ENCODE measurements at regions not wholly inside any gene's neighbourhood (a gene's known extent, or its start where the extent isn't known, plus 50 kb on each side); places are given as distances from the start of the nearest gene placed in this dataset.

- H3K4me3 ChIP-seq (ENCODE audit: control insufficient read depth in 2 of 3, extremely low read depth in 1 of 3, insufficient read depth in 2 of 3, low read depth in 1 of 3, low read length in 3 of 3), result no peak overlapping the region
- no peak overlapping the region for H3K4me2 ChIP-seq (ENCODE audit: control insufficient read depth, extremely low read depth, insufficient read depth, low read depth, low read length)
- no peak overlapping the region for H3K27ac ChIP-seq (ENCODE audit: control insufficient read depth, insufficient read depth, low read length)
- H4K20me1 ChIP-seq (ENCODE audit: control insufficient read depth, extremely low read depth, insufficient read depth, low read length), result no peaks in the 10 kb centered on the region
- H3K79me2 ChIP-seq (ENCODE audit: control insufficient read depth, insufficient read depth, low read length), result no peaks in the 10 kb centered on the region
- H3K4me1 ChIP-seq (ENCODE audit: control insufficient read depth, extremely low read depth, insufficient read depth, low read length), result peaks cover 4% of the 10 kb centered on the region
- DNase-seq (ENCODE audit: low read depth, low spot score) (no peak), FAIRE-seq (no peak)
- no peaks in the 10 kb centered on the region for H3K9me3 ChIP-seq (ENCODE audit: control insufficient read depth, low read depth, low read length)
- dilution Hi-C loops (cut with MboI; ENCODE audit: extremely low pct_ligation_motif_present, low sequenced_read_pairs), result no loop called here
- TF ChIP-seq EZH2 (IDR thresholded peaks at IDR 0.05; ENCODE audit: low read length) (no peak), CTCF (optimal IDR thresholded peaks at IDR 0.05 in 1 of 3, IDR thresholded peaks at IDR 0.05 in 1 of 3, conservative IDR thresholded peaks at IDR 0.05 in 1 of 3; ENCODE audit: extremely low read depth in 1 of 3, insufficient read depth in 2 of 3, low read length in 3 of 3) (no peak)
- no peaks in the 10 kb centered on the region for H3K9me1 ChIP-seq (ENCODE audit: control insufficient read depth, extremely low read depth, insufficient read depth, low read length)
- H3K9ac ChIP-seq (ENCODE audit: control insufficient read depth, extremely low read depth, insufficient read depth, low read length), result no peak overlapping the region
- H3K27me3 ChIP-seq (ENCODE audit: control insufficient read depth, extremely low read depth, insufficient read depth, low read length), result peaks cover 33% of the 10 kb centered on the region
- H2AFZ ChIP-seq (ENCODE audit: control insufficient read depth, low read length), result no peak overlapping the region
- no peaks in the 10 kb centered on the region for H3K36me3 ChIP-seq (ENCODE audit: control insufficient read depth in 2 of 2, extremely low read depth in 1 of 2, insufficient read depth in 2 of 2, low read length in 2 of 2)
Observed at GRCh38 chr1:119294722-119295121, 73.9 kb upstream of the HAO2 start.

- Histone ChIP-seq H3K9me3 (ENCODE audit: control insufficient read depth, low read depth, low read length) (no peaks in the 10 kb centered on the region), H3K79me2 (ENCODE audit: control insufficient read depth, insufficient read depth, low read length) (no peaks in the 10 kb centered on the region), H3K4me2 (ENCODE audit: control insufficient read depth, extremely low read depth, insufficient read depth, low read depth, low read length) (no peak overlapping the region), H3K36me3 (ENCODE audit: control insufficient read depth in 2 of 2, extremely low read depth in 1 of 2, insufficient read depth in 2 of 2, low read length in 2 of 2) (no peaks in the 10 kb centered on the region), H4K20me1 (ENCODE audit: control insufficient read depth, extremely low read depth, insufficient read depth, low read length) (no peaks in the 10 kb centered on the region), H3K27me3 (ENCODE audit: control insufficient read depth, extremely low read depth, insufficient read depth, low read length) (peaks cover 54% of the 10 kb centered on the region), H2AFZ (ENCODE audit: control insufficient read depth, low read length) (no peak overlapping the region), H3K4me3 (ENCODE audit: control insufficient read depth in 2 of 3, extremely low read depth in 1 of 3, insufficient read depth in 2 of 3, low read depth in 1 of 3, low read length in 3 of 3) (no peak overlapping the region), H3K4me1 (ENCODE audit: control insufficient read depth, extremely low read depth, insufficient read depth, low read length) (no peaks in the 10 kb centered on the region), H3K27ac (ENCODE audit: control insufficient read depth, insufficient read depth, low read length) (no peak overlapping the region), H3K9me1 (ENCODE audit: control insufficient read depth, extremely low read depth, insufficient read depth, low read length) (no peaks in the 10 kb centered on the region), H3K9ac (ENCODE audit: control insufficient read depth, extremely low read depth, insufficient read depth, low read length) (no peak overlapping the region)
- FAIRE-seq (peak; percentile 69), DNase-seq (ENCODE audit: low read depth, low spot score) (no peak)
- TF ChIP-seq CTCF (optimal IDR thresholded peaks at IDR 0.05 in 1 of 3, IDR thresholded peaks at IDR 0.05 in 1 of 3, conservative IDR thresholded peaks at IDR 0.05 in 1 of 3; ENCODE audit: extremely low read depth in 1 of 3, insufficient read depth in 2 of 3, low read length in 3 of 3) (no peak), EZH2 (IDR thresholded peaks at IDR 0.05; ENCODE audit: low read length) (no peak)
- dilution Hi-C loops (cut with MboI; ENCODE audit: extremely low pct_ligation_motif_present, low sequenced_read_pairs), result no loop called here
Observed at GRCh38 chr1:119298687-119299303, 69.8 kb upstream of the HAO2 start.
